HL-60 (cell line): ENCODE measurements at regions not wholly inside any gene's neighbourhood (a gene's known extent, or its start where the extent isn't known, plus 50 kb on each side); places are given as distances from the start of the nearest gene placed in this dataset.

Source experiments
- DNase-seq, 2 experiments: peaks; one replicate each; pipeline ENCODE4 v3.0.0-alpha.2; 2010 to 2020; ENCODE audit warnings: low read depth in 1 of 2, low spot score in 1 of 2
- H3K27ac ChIP-seq: fragments of 250-450 bp; sonication (Bioruptor Pico); replicated peaks from 2 replicates; pipeline ENCODE4 v1.5.1; 2020; ENCODE audit warnings: mild to moderate bottlenecking, moderate library complexity
- H3K27me3 ChIP-seq: fragments of 250-450 bp; sonication (Bioruptor Pico); 2 replicates; pipeline ENCODE4 v1.5.1; 2021; ENCODE audit warnings: mild to moderate bottlenecking, moderate library complexity; ENCODE audit not compliant: insufficient read depth, poor library complexity, severe bottlenecking
- H3K4me3 ChIP-seq: replicated peaks from 2 replicates; pipeline ENCODE4 v1.5.1; 2011; ENCODE audit warnings: mild to moderate bottlenecking, control low read depth, low read length; ENCODE audit not compliant: insufficient read depth
- GABPA ChIP-seq: IDR thresholded peaks from 2 replicates; pipeline ENCODE4 v1.6.1; 2012; ENCODE audit warnings: low read depth
- POLR2AphosphoS5 ChIP-seq: IDR thresholded peaks from 2 replicates; pipeline ENCODE4 v1.6.1; 2012; ENCODE audit warnings: low read depth
- REST ChIP-seq: IDR thresholded peaks from 2 replicates; pipeline ENCODE4 v1.6.1; 2012; ENCODE audit warnings: low read depth; ENCODE audit not compliant: insufficient replicate concordance
- SPI1 ChIP-seq: IDR thresholded peaks from 2 replicates; pipeline ENCODE4 v1.6.1; 2012; ENCODE audit warnings: low read depth, mild to moderate bottlenecking, borderline replicate concordance
- TF ChIP-seq, protein P1 (sequence below): IDR thresholded peaks from one replicate; pipeline ENCODE4 v1.5.1; 2011; ENCODE audit warnings: low read length, control low read depth, inconsistent platforms; ENCODE audit not compliant: insufficient read depth

DNA sequence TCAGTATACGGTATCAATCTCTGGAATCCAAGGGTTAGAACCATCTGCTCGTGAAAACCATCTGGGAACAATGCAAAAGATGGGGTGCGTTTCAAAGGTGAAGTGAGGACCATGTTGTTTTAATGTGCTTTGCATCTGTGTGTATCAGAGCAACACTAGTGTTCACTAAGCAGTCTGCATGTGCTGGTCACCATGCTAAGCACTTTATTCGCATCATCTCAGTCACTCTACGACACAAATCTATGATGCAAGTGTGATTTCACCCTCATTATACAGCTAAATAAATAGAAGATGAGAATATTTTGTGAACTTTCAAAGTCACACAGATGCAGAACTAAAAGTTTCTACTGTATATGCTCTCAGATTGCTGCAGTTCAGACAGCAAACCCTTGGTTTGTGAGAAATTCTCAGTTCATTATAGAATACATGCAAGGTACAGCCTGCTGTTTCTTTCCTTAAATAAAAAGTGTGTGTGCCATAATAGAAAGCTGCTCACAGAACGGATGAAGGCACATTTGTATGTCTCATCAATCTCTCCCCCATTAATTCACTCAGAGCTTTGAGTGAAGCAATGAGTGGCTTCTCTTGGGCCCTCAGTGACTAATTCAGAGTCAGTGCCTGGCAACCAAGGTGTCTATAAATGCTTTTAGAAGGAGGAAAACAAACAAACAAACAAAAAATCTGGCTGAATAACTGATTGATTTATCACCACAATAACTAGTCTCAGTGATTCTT is 652.8 kb upstream of the SOX11 start:
- TF ChIP-seq SPI1 (no peak), REST (no peak), POLR2AphosphoS5 (no peak), GABPA (no peak)
- TF ChIP-seq, protein P1, sequence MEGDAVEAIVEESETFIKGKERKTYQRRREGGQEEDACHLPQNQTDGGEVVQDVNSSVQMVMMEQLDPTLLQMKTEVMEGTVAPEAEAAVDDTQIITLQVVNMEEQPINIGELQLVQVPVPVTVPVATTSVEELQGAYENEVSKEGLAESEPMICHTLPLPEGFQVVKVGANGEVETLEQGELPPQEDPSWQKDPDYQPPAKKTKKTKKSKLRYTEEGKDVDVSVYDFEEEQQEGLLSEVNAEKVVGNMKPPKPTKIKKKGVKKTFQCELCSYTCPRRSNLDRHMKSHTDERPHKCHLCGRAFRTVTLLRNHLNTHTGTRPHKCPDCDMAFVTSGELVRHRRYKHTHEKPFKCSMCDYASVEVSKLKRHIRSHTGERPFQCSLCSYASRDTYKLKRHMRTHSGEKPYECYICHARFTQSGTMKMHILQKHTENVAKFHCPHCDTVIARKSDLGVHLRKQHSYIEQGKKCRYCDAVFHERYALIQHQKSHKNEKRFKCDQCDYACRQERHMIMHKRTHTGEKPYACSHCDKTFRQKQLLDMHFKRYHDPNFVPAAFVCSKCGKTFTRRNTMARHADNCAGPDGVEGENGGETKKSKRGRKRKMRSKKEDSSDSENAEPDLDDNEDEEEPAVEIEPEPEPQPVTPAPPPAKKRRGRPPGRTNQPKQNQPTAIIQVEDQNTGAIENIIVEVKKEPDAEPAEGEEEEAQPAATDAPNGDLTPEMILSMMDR: no peak
- H3K27me3 ChIP-seq: no peaks in the 10 kb centered on the region
- no peak for DNase-seq
- H3K4me3 ChIP-seq: no peak overlapping the region
- H3K27ac ChIP-seq: no peak overlapping the region

DNA sequence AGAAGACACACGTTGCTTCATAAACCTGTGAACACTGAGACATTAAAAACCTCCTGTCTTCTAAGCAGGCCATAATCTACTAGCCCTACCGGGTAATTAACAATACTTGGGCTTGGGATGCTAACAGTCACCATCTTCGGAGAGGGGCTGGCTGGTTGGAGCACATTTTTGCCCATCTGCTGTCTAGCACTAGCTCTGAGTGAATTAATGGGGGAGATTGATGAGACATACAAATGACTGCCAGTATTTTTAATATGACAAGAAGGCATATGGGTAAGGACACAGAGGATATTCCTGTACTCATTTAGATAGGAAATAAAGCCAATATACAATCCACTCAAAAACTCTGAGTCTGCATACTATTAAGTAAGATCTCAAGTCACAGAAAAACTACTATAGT is 651.6 kb upstream of the SOX11 start:
- Histone ChIP-seq H3K27ac (no peak overlapping the region), H3K4me3 (no peak overlapping the region), H3K27me3 (no peaks in the 10 kb centered on the region)
- DNase-seq: no peak
- no peak for TF ChIP-seq SPI1
- no peak for TF ChIP-seq REST
- no peak for TF ChIP-seq GABPA
- TF ChIP-seq, protein P1: no peak
- no peak for TF ChIP-seq POLR2AphosphoS5

DNA sequence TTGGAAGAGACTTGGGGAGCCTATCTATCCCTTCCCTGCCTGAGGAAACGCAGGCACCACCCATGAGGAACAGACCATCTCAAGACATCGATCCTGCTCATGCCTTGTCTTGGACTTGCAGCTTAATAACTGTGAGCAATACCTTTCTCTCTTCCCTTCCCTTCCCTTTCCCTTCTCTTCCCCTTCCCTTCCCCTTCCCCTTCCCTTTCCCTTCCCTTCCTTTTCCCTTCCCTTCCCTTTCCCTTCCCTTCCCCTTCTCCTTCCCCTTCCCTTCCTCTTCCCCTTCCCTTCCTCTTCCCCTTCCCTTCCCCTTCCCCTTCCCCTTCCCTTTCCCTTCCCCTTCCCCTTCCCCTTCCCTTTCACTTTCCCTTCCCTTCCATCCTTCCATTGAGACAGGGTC is 650.7 kb upstream of the SOX11 start:
- Histone ChIP-seq H3K27ac (no peak overlapping the region), H3K4me3 (no peak overlapping the region), H3K27me3 (no peaks in the 10 kb centered on the region)
- peak in 1 of 2 experiments; percentile 4 for DNase-seq
- TF ChIP-seq POLR2AphosphoS5: no peak
- TF ChIP-seq SPI1: no peak
- TF ChIP-seq GABPA: no peak
- no peak for TF ChIP-seq REST
- TF ChIP-seq, protein P1: no peak
